Mesendoderm (in vitro differentiated cells): ENCODE measurements at regions not wholly inside any gene's neighbourhood (a gene's known extent, or its start where the extent isn't known, plus 50 kb on each side); places are given as distances from the start of the nearest gene placed in this dataset.

Source experiments
- DNase-seq: peaks from one replicate; pipeline ENCODE4 v3.0.0; 2013
- H2AK5ac ChIP-seq: 2 replicates; pipeline ENCODE4 v1.6.1; 2013; ENCODE audit warnings: low read length, inconsistent platforms
- H2BK120ac ChIP-seq: 2 replicates; pipeline ENCODE4 v1.6.1; 2013; ENCODE audit warnings: low read depth, mild to moderate bottlenecking, low read length, moderate library complexity, mixed read lengths
- H2BK15ac ChIP-seq: replicated peaks from 2 replicates; pipeline ENCODE4 v1.6.1; 2013; ENCODE audit warnings: low read depth, mild to moderate bottlenecking, moderate library complexity
- H2BK5ac ChIP-seq: 2 replicates; pipeline ENCODE4 v1.6.1; 2013; ENCODE audit warnings: low read length, inconsistent platforms
- H3K18ac ChIP-seq: 2 replicates; pipeline ENCODE4 v1.6.1; 2013; ENCODE audit warnings: mild to moderate bottlenecking, low read length, mixed read lengths
- H3K23ac ChIP-seq: one replicate; pipeline ENCODE4 v1.6.1; 2013; ENCODE audit warnings: low read length
- H3K27ac ChIP-seq: 2 replicates; pipeline ENCODE4 v1.5.1; 2013; ENCODE audit warnings: low read depth, mild to moderate bottlenecking, inconsistent platforms, low read length, moderate library complexity
- H3K27me3 ChIP-seq: 2 replicates; pipeline ENCODE4 v1.6.1; 2013; ENCODE audit warnings: low read length, control low read depth, mild to moderate bottlenecking, inconsistent platforms; ENCODE audit not compliant: insufficient read depth, poor library complexity
- H3K36me3 ChIP-seq: 2 replicates; pipeline ENCODE4 v1.6.1; 2013; ENCODE audit warnings: low read length, inconsistent platforms; ENCODE audit not compliant: control insufficient read depth, insufficient read depth
- H3K4ac ChIP-seq: one replicate; pipeline ENCODE4 v1.6.1; 2013; ENCODE audit warnings: low read depth, mild to moderate bottlenecking, low read length, moderate library complexity
- H3K4me1 ChIP-seq: 2 replicates; pipeline ENCODE4 v1.6.1; 2013; ENCODE audit warnings: low read depth, low read length, inconsistent platforms; ENCODE audit not compliant: control insufficient read depth
- H3K4me2 ChIP-seq: 2 replicates; pipeline ENCODE4 v1.6.1; 2013; ENCODE audit warnings: low read length
- H3K4me3 ChIP-seq: 2 replicates; pipeline ENCODE4 v1.5.1; 2013; ENCODE audit warnings: mild to moderate bottlenecking, low read length
- H3K56ac ChIP-seq: one replicate; pipeline ENCODE4 v1.6.1; 2013; ENCODE audit warnings: low read length
- H3K79me1 ChIP-seq: 2 replicates; pipeline ENCODE4 v1.6.1; 2013; ENCODE audit warnings: low read length, inconsistent platforms
- H3K79me2 ChIP-seq: 2 replicates; pipeline ENCODE4 v1.6.1; 2013; ENCODE audit warnings: mild to moderate bottlenecking, low read length; ENCODE audit not compliant: control insufficient read depth, insufficient read depth
- H3K9ac ChIP-seq: 2 replicates; pipeline ENCODE4 v1.6.1; 2013; ENCODE audit warnings: low read length, inconsistent platforms
- H4K5ac ChIP-seq: one replicate; pipeline ENCODE4 v1.6.1; 2013; ENCODE audit warnings: low read length
- H4K8ac ChIP-seq: one replicate; pipeline ENCODE4 v1.6.1; 2013; ENCODE audit warnings: low read depth, mild to moderate bottlenecking, control low read depth, low read length, moderate library complexity
- WGBS: extraction: QIAGEN DNeasy Blood & Tissue Kit; methylation state at CpG from one replicate; pipeline ENCODE4 v1.1.7; 2013; ENCODE audit warnings: low lambda C conversion rate, missing lambda C conversion rate; ENCODE audit not compliant: insufficient coverage; ENCODE audit errors: extremely low coverage; 5-methylcytosine and 5-hydroxymethylcytosine counted together

GRCh38 chr14:61876362-61877034, 114.3 kb downstream of the SNAPC1 start:
- no peak overlapping the region for H2BK120ac ChIP-seq

GRCh38 chr14:61877035-61877390, 114.8 kb downstream of the SNAPC1 start:
- Histone ChIP-seq H3K36me3 (no peaks in the 10 kb centered on the region), H3K4me2 (no peak overlapping the region), H3K56ac (no peak overlapping the region), H2BK5ac (no peak overlapping the region), H2BK15ac (no peak overlapping the region), H3K79me1 (no peaks in the 10 kb centered on the region), H2AK5ac (no peak overlapping the region), H3K9ac (no peak overlapping the region), H4K5ac (no peak overlapping the region), H3K79me2 (no peaks in the 10 kb centered on the region), H3K27ac (no peak overlapping the region), H4K8ac (no peak overlapping the region), H3K27me3 (no peaks in the 10 kb centered on the region), H2BK120ac (no peak overlapping the region), H3K4me3 (no peak overlapping the region), H3K4ac (no peak overlapping the region), H3K18ac (no peak overlapping the region), H3K23ac (no peak overlapping the region), H3K4me1 (no peaks in the 10 kb centered on the region)
- no CpG with 5 or more reads among the region's 6 CpGs for WGBS
- no peak for DNase-seq

More at GRCh38 chr14:61876362-61877034, 114.3 kb downstream of the SNAPC1 start:
- H3K4ac ChIP-seq, result no peak overlapping the region
- H3K27me3 ChIP-seq, result no peaks in the 10 kb centered on the region
- no peak overlapping the region for H3K4me2 ChIP-seq
- no peak overlapping the region for H3K23ac ChIP-seq
- H3K18ac ChIP-seq, result no peak overlapping the region
- no peaks in the 10 kb centered on the region for H3K79me1 ChIP-seq
- no peak overlapping the region for H2AK5ac ChIP-seq
- no peaks in the 10 kb centered on the region for H3K36me3 ChIP-seq
- no peak overlapping the region for H2BK15ac ChIP-seq
- WGBS, result no CpG with 5 or more reads among the region's 8 CpGs
- DNase-seq, result no peak
- H3K4me3 ChIP-seq, result no peak overlapping the region
- no peak overlapping the region for H4K5ac ChIP-seq
- H3K27ac ChIP-seq, result no peak overlapping the region
- H2BK5ac ChIP-seq, result no peak overlapping the region
- no peak overlapping the region for H3K56ac ChIP-seq
- H4K8ac ChIP-seq, result no peak overlapping the region
- no peaks in the 10 kb centered on the region for H3K79me2 ChIP-seq
- no peak overlapping the region for H3K9ac ChIP-seq
- no peaks in the 10 kb centered on the region for H3K4me1 ChIP-seq

GRCh38 chr14:61877768-61878167, 115.5 kb downstream of the SNAPC1 start:
- WGBS, result no CpG with 5 or more reads among the region's 5 CpGs
- H4K5ac ChIP-seq, result no peak overlapping the region

GRCh38 chr14:61878931-61879330, 116.7 kb downstream of the SNAPC1 start:
- Histone ChIP-seq H2AK5ac (no peak overlapping the region), H2BK5ac (no peak overlapping the region), H4K8ac (no peak overlapping the region), H3K79me1 (no peaks in the 10 kb centered on the region), H3K36me3 (no peaks in the 10 kb centered on the region), H3K4me3 (no peak overlapping the region), H3K27me3 (no peaks in the 10 kb centered on the region), H3K4me2 (no peak overlapping the region), H2BK15ac (no peak overlapping the region), H3K4ac (no peak overlapping the region), H3K27ac (no peak overlapping the region), H3K9ac (no peak overlapping the region), H3K56ac (no peak overlapping the region), H2BK120ac (no peak overlapping the region), H3K79me2 (no peaks in the 10 kb centered on the region), H3K4me1 (no peaks in the 10 kb centered on the region), H4K5ac (no peak overlapping the region), H3K23ac (no peak overlapping the region), H3K18ac (no peak overlapping the region)
- DNase-seq, result no peak
- WGBS, result no CpG with 5 or more reads among the region's 1 CpG

More at GRCh38 chr14:61877768-61878167, 115.5 kb downstream of the SNAPC1 start:
- H3K79me1 ChIP-seq, result no peaks in the 10 kb centered on the region
- H3K23ac ChIP-seq, result no peak overlapping the region
- no peaks in the 10 kb centered on the region for H3K27me3 ChIP-seq
- no peak overlapping the region for H3K27ac ChIP-seq
- no peak for DNase-seq
- H3K4ac ChIP-seq, result no peak overlapping the region
- no peaks in the 10 kb centered on the region for H3K4me1 ChIP-seq
- no peaks in the 10 kb centered on the region for H3K79me2 ChIP-seq
- no peak overlapping the region for H2AK5ac ChIP-seq
- no peak overlapping the region for H2BK120ac ChIP-seq
- H3K56ac ChIP-seq, result no peak overlapping the region
- H3K36me3 ChIP-seq, result no peaks in the 10 kb centered on the region
- H2BK15ac ChIP-seq, result no peak overlapping the region
- H4K8ac ChIP-seq, result no peak overlapping the region
- H2BK5ac ChIP-seq, result no peak overlapping the region
- H3K18ac ChIP-seq, result no peak overlapping the region
- no peak overlapping the region for H3K4me2 ChIP-seq
- H3K9ac ChIP-seq, result no peak overlapping the region
- H3K4me3 ChIP-seq, result no peak overlapping the region

GRCh38 chr14:61881046-61881445, 118.8 kb downstream of the SNAPC1 start:
- H3K4ac ChIP-seq, result no peak overlapping the region
- no peaks in the 10 kb centered on the region for H3K79me2 ChIP-seq
- H3K23ac ChIP-seq, result no peak overlapping the region
- no peak overlapping the region for H3K27ac ChIP-seq
- H3K4me1 ChIP-seq, result no peaks in the 10 kb centered on the region
- H4K8ac ChIP-seq, result no peak overlapping the region
- H3K79me1 ChIP-seq, result no peaks in the 10 kb centered on the region
- no peak overlapping the region for H3K9ac ChIP-seq
- H2AK5ac ChIP-seq, result no peak overlapping the region
- H4K5ac ChIP-seq, result no peak overlapping the region
- H3K4me2 ChIP-seq, result no peak overlapping the region
- no peak for DNase-seq
- WGBS, result no CpG with 5 or more reads among the region's 1 CpG
- no peak overlapping the region for H2BK120ac ChIP-seq
- H2BK15ac ChIP-seq, result no peak overlapping the region
- no peak overlapping the region for H3K56ac ChIP-seq
- H3K36me3 ChIP-seq, result no peaks in the 10 kb centered on the region
- no peak overlapping the region for H3K18ac ChIP-seq
- H2BK5ac ChIP-seq, result no peak overlapping the region
- H3K4me3 ChIP-seq, result no peak overlapping the region
- H3K27me3 ChIP-seq, result no peaks in the 10 kb centered on the region

GRCh38 chr14:61884711-61885110, 122.5 kb downstream of the SNAPC1 start:
- no peak overlapping the region for H3K4me3 ChIP-seq
- DNase-seq, result no peak
- H3K18ac ChIP-seq, result no peak overlapping the region
- no peaks in the 10 kb centered on the region for H3K27me3 ChIP-seq
- no peak overlapping the region for H3K9ac ChIP-seq
- no peaks in the 10 kb centered on the region for H3K79me2 ChIP-seq
- H4K5ac ChIP-seq, result no peak overlapping the region
- no peak overlapping the region for H3K4ac ChIP-seq
- H3K56ac ChIP-seq, result no peak overlapping the region
- no peak overlapping the region for H4K8ac ChIP-seq
- no peak overlapping the region for H3K23ac ChIP-seq
- no peaks in the 10 kb centered on the region for H3K79me1 ChIP-seq
- H3K27ac ChIP-seq, result no peak overlapping the region
- no peaks in the 10 kb centered on the region for H3K36me3 ChIP-seq
- WGBS, result no CpG with 5 or more reads among the region's 2 CpGs
- H2BK15ac ChIP-seq, result no peak overlapping the region
- no peak overlapping the region for H2BK120ac ChIP-seq
- no peak overlapping the region for H2BK5ac ChIP-seq
- H3K4me1 ChIP-seq, result no peaks in the 10 kb centered on the region
- H2AK5ac ChIP-seq, result no peak overlapping the region
- H3K4me2 ChIP-seq, result no peak overlapping the region
